ENCODE measurements at regions not wholly inside any gene's neighbourhood (a gene's known extent, or its start where the extent isn't known, plus 50 kb on each side); places are given as distances from the start of the nearest gene placed in this dataset.
"Not testable (repeated sequence)": the region's sequence is repeated elsewhere in the genome, so short reads cannot be mapped to it uniquely, and the experiment has no call there.

GRCh38 chr6:51182827-51183226 is 364.2 kb downstream of the TFAP2B start:
- no peaks in the 10 kb centered on the region; the same call in 1 of the 2 replicates for H3K9me3 ChIP-seq (ENCODE audit: control insufficient read depth, insufficient read depth, low read depth, low read length)
- no peak overlapping the region for H3K27ac ChIP-seq (ENCODE audit: low read depth, low read length)
- no peak overlapping the region for H3K4me3 ChIP-seq (ENCODE audit: low read depth, low read length)
- H3K9ac ChIP-seq (ENCODE audit: low read length) = no peak overlapping the region
- no peaks in the 10 kb centered on the region for H3K4me1 ChIP-seq (ENCODE audit: control insufficient read depth, insufficient read depth, low read length)
- no peaks in the 10 kb centered on the region for H3K27me3 ChIP-seq (ENCODE audit: control insufficient read depth, insufficient read depth, low read length)
- H3K36me3 ChIP-seq (ENCODE audit: control insufficient read depth, insufficient read depth, low read length) = no peaks in the 10 kb centered on the region

GRCh38 chr6:51184046-51184445 is 365.4 kb downstream of the TFAP2B start:
- Histone ChIP-seq H3K9ac (ENCODE audit: low read length) (no peak overlapping the region), H3K9me3 (ENCODE audit: control insufficient read depth, insufficient read depth, low read depth, low read length) (no peaks in the 10 kb centered on the region; the same call in 1 of the 2 replicates)

GRCh38 chr6:51193163-51193562 is 374.5 kb downstream of the TFAP2B start:
- H3K27ac ChIP-seq (ENCODE audit: low read depth, low read length); H3K4me1 ChIP-seq (ENCODE audit: control insufficient read depth, insufficient read depth, low read length); H3K36me3 ChIP-seq (ENCODE audit: control insufficient read depth, insufficient read depth, low read length); H3K27me3 ChIP-seq (ENCODE audit: control insufficient read depth, insufficient read depth, low read length); H3K9me3 ChIP-seq (ENCODE audit: control insufficient read depth, insufficient read depth, low read depth, low read length): not testable (repeated sequence)
- peak overlapping the region; percentile 45 for H3K9ac ChIP-seq (ENCODE audit: low read length)
- peak overlapping the region; percentile 54; the same call in 1 of the 2 replicates for H3K4me3 ChIP-seq (ENCODE audit: low read depth, low read length)

More at GRCh38 chr6:51184046-51184445, 365.4 kb downstream of the TFAP2B start:
- Histone ChIP-seq H3K4me1 (ENCODE audit: control insufficient read depth, insufficient read depth, low read length) (no peaks in the 10 kb centered on the region), H3K36me3 (ENCODE audit: control insufficient read depth, insufficient read depth, low read length) (no peaks in the 10 kb centered on the region), H3K27ac (ENCODE audit: low read depth, low read length) (no peak overlapping the region), H3K4me3 (ENCODE audit: low read depth, low read length) (no peak overlapping the region), H3K27me3 (ENCODE audit: control insufficient read depth, insufficient read depth, low read length) (no peaks in the 10 kb centered on the region)

- no peak overlapping the region for H3K27ac ChIP-seq (ENCODE audit: low read depth, low read length)
- no peaks in the 10 kb centered on the region for H3K36me3 ChIP-seq (ENCODE audit: control insufficient read depth, insufficient read depth, low read length)
- no peaks in the 10 kb centered on the region for H3K4me1 ChIP-seq (ENCODE audit: control insufficient read depth, insufficient read depth, low read length)
- no peak overlapping the region for H3K9ac ChIP-seq (ENCODE audit: low read length)
- H3K27me3 ChIP-seq (ENCODE audit: control insufficient read depth, insufficient read depth, low read length) = no peaks in the 10 kb centered on the region
- no peak overlapping the region for H3K4me3 ChIP-seq (ENCODE audit: low read depth, low read length)
- no peaks in the 10 kb centered on the region for H3K9me3 ChIP-seq (ENCODE audit: control insufficient read depth, insufficient read depth, low read depth, low read length)
Measured at GRCh38 chr6:51199105-51199552, 380.5 kb downstream of the TFAP2B start.

DNA sequence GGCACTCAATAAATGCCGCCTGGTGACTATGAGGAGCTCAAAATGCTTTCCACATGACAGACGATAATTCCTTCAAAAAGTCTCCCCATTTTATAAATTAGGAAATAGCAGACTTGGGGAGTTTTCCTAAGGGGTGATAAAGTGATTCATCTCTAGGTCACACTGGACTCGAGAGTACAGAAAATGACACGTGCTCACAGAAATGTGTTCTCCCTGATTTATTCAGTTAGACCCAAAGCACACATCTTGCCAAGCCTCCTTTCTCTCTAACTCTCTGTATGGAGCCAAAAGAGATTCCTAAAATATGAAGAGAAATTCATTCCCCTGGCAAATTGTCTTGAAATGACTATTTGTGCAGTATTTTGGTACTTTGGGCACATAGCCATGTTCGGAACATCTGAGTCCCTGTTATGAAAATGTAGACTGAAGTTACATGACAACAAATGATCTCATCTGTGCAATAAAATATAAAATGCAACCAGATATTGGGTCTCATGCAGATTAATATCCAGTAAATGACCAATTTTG is 381.1 kb downstream of the TFAP2B start:
- H3K27ac ChIP-seq (ENCODE audit: low read depth, low read length) = no peak overlapping the region
- H3K4me3 ChIP-seq (ENCODE audit: low read depth, low read length) = no peak overlapping the region
- H3K27me3 ChIP-seq (ENCODE audit: control insufficient read depth, insufficient read depth, low read length) = no peaks in the 10 kb centered on the region
- H3K36me3 ChIP-seq (ENCODE audit: control insufficient read depth, insufficient read depth, low read length) = no peaks in the 10 kb centered on the region
- no peaks in the 10 kb centered on the region for H3K4me1 ChIP-seq (ENCODE audit: control insufficient read depth, insufficient read depth, low read length)
- H3K9me3 ChIP-seq (ENCODE audit: control insufficient read depth, insufficient read depth, low read depth, low read length) = no peaks in the 10 kb centered on the region
- no peak overlapping the region for H3K9ac ChIP-seq (ENCODE audit: low read length)

- H3K9ac ChIP-seq (ENCODE audit: low read length) = no peak overlapping the region
- no peak overlapping the region for H3K4me3 ChIP-seq (ENCODE audit: low read depth, low read length)
Measured at GRCh38 chr6:51200676-51201075, 382.0 kb downstream of the TFAP2B start.

DNA sequence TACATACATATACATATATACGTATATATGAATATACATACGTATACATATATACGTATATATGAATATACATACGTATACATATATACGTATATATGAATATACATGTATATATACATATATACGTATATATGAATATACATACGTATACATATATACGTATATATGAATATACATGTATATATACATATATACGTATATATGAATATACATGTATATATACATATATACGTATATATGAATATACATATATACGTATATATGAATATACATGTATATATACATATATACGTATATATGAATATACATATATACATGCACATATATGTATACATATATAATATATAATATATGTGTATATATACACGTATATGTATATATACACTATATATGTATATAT is 384.0 kb downstream of the TFAP2B start:
- H3K27me3 ChIP-seq (ENCODE audit: control insufficient read depth, insufficient read depth, low read length); H3K4me3 ChIP-seq (ENCODE audit: low read depth, low read length); H3K9me3 ChIP-seq (ENCODE audit: control insufficient read depth, insufficient read depth, low read depth, low read length); H3K9ac ChIP-seq (ENCODE audit: low read length); H3K27ac ChIP-seq (ENCODE audit: low read depth, low read length); H3K36me3 ChIP-seq (ENCODE audit: control insufficient read depth, insufficient read depth, low read length); H3K4me1 ChIP-seq (ENCODE audit: control insufficient read depth, insufficient read depth, low read length): not testable (repeated sequence)

More at GRCh38 chr6:51200676-51201075, 382.0 kb downstream of the TFAP2B start:
- H3K27ac ChIP-seq (ENCODE audit: low read depth, low read length) = no peak overlapping the region
- H3K27me3 ChIP-seq (ENCODE audit: control insufficient read depth, insufficient read depth, low read length) = no peaks in the 10 kb centered on the region
- H3K36me3 ChIP-seq (ENCODE audit: control insufficient read depth, insufficient read depth, low read length) = no peaks in the 10 kb centered on the region
- H3K9me3 ChIP-seq (ENCODE audit: control insufficient read depth, insufficient read depth, low read depth, low read length) = no peaks in the 10 kb centered on the region
- H3K4me1 ChIP-seq (ENCODE audit: control insufficient read depth, insufficient read depth, low read length) = no peaks in the 10 kb centered on the region

DNA sequence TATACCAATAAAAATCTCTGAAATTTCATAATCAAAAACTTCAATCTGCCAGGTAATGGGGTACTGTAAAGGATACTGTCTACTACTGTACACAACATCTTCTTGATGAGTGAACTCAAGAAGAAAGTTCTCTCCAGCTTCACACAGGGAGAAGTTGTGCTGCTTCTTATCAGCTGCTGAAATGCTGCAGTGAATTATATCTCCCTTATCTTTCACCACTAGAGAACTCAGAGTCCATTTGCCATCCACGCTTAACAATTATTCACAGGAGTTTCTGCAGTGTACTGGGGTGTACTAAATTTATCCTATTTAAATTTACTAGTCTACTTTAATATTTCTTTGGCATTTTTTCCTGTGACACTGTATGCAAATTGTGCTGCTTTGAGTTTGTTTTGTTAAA is 384.8 kb downstream of the TFAP2B start:
- no peaks in the 10 kb centered on the region for H3K36me3 ChIP-seq (ENCODE audit: control insufficient read depth, insufficient read depth, low read length)
- no peak overlapping the region for H3K27ac ChIP-seq (ENCODE audit: low read depth, low read length)
- no peak overlapping the region for H3K4me3 ChIP-seq (ENCODE audit: low read depth, low read length)
- H3K27me3 ChIP-seq (ENCODE audit: control insufficient read depth, insufficient read depth, low read length) = no peaks in the 10 kb centered on the region
- H3K9ac ChIP-seq (ENCODE audit: low read length) = no peak overlapping the region
- H3K9me3 ChIP-seq (ENCODE audit: control insufficient read depth, insufficient read depth, low read depth, low read length) = no peaks in the 10 kb centered on the region
- no peaks in the 10 kb centered on the region for H3K4me1 ChIP-seq (ENCODE audit: control insufficient read depth, insufficient read depth, low read length)

- H3K9ac ChIP-seq (ENCODE audit: low read length); H3K27me3 ChIP-seq (ENCODE audit: control insufficient read depth, insufficient read depth, low read length); H3K9me3 ChIP-seq (ENCODE audit: control insufficient read depth, insufficient read depth, low read depth, low read length); H3K36me3 ChIP-seq (ENCODE audit: control insufficient read depth, insufficient read depth, low read length); H3K4me3 ChIP-seq (ENCODE audit: low read depth, low read length); H3K27ac ChIP-seq (ENCODE audit: low read depth, low read length); H3K4me1 ChIP-seq (ENCODE audit: control insufficient read depth, insufficient read depth, low read length): not testable (repeated sequence)
Measured at GRCh38 chr6:51206686-51207085, 388.0 kb downstream of the TFAP2B start.

DNA sequence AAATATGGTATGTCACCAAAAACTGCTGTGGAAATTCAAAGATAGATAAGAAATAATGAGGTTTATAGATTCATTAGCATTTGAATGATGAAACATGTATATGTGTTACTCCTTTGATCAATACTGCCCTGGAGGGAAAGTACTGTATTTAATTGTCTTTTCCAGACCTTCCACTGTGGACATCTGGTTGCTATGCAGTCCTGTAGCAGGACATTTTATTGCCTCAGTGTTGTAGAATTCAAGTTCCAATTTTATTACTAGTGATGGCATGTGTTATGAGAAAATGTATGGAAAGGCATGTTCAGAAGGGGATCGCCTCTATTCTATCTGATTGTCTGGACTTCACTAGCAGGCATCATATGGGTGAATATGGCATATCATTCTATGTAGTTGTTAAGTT is 391.0 kb downstream of the TFAP2B start:
- no peak overlapping the region for H3K27ac ChIP-seq (ENCODE audit: low read depth, low read length)
- no peak overlapping the region for H3K4me3 ChIP-seq (ENCODE audit: low read depth, low read length)
- peaks cover 12% of the 10 kb centered on the region; the same call in 1 of the 2 replicates for H3K4me1 ChIP-seq (ENCODE audit: control insufficient read depth, insufficient read depth, low read length)
- H3K27me3 ChIP-seq (ENCODE audit: control insufficient read depth, insufficient read depth, low read length) = peaks cover 11% of the 10 kb centered on the region
- no peaks in the 10 kb centered on the region for H3K9me3 ChIP-seq (ENCODE audit: control insufficient read depth, insufficient read depth, low read depth, low read length)
- H3K36me3 ChIP-seq (ENCODE audit: control insufficient read depth, insufficient read depth, low read length) = no peaks in the 10 kb centered on the region
- no peak overlapping the region for H3K9ac ChIP-seq (ENCODE audit: low read length)

- no peaks in the 10 kb centered on the region for H3K36me3 ChIP-seq (ENCODE audit: control insufficient read depth, insufficient read depth, low read length)
- no peaks in the 10 kb centered on the region for H3K9me3 ChIP-seq (ENCODE audit: control insufficient read depth, insufficient read depth, low read depth, low read length)
- no peak overlapping the region for H3K27ac ChIP-seq (ENCODE audit: low read depth, low read length)
- no peak overlapping the region for H3K9ac ChIP-seq (ENCODE audit: low read length)
- peaks cover 12% of the 10 kb centered on the region; the same call in 1 of the 2 replicates for H3K4me1 ChIP-seq (ENCODE audit: control insufficient read depth, insufficient read depth, low read length)
- H3K4me3 ChIP-seq (ENCODE audit: low read depth, low read length) = peak overlapping the region; percentile 46
- peaks cover 14% of the 10 kb centered on the region for H3K27me3 ChIP-seq (ENCODE audit: control insufficient read depth, insufficient read depth, low read length)
Measured at GRCh38 chr6:51213811-51214210, 395.1 kb downstream of the TFAP2B start.

- no peak overlapping the region for H3K4me3 ChIP-seq (ENCODE audit: low read depth, low read length)
- H3K9ac ChIP-seq (ENCODE audit: low read length) = no peak overlapping the region
Measured at GRCh38 chr6:51214442-51214841, 395.8 kb downstream of the TFAP2B start.

More at GRCh38 chr6:51214442-51214841, 395.8 kb downstream of the TFAP2B start:
- no peaks in the 10 kb centered on the region for H3K9me3 ChIP-seq (ENCODE audit: control insufficient read depth, insufficient read depth, low read depth, low read length)
- H3K27me3 ChIP-seq (ENCODE audit: control insufficient read depth, insufficient read depth, low read length) = peaks cover 16% of the 10 kb centered on the region
- H3K4me1 ChIP-seq (ENCODE audit: control insufficient read depth, insufficient read depth, low read length) = peaks cover 12% of the 10 kb centered on the region; the same call in 1 of the 2 replicates
- H3K27ac ChIP-seq (ENCODE audit: low read depth, low read length) = no peak overlapping the region
- no peaks in the 10 kb centered on the region for H3K36me3 ChIP-seq (ENCODE audit: control insufficient read depth, insufficient read depth, low read length)
